ENCODE measurements at regions not wholly inside any gene's neighbourhood (a gene's known extent, or its start where the extent isn't known, plus 50 kb on each side); places are given as distances from the start of the nearest gene placed in this dataset.

DNA sequence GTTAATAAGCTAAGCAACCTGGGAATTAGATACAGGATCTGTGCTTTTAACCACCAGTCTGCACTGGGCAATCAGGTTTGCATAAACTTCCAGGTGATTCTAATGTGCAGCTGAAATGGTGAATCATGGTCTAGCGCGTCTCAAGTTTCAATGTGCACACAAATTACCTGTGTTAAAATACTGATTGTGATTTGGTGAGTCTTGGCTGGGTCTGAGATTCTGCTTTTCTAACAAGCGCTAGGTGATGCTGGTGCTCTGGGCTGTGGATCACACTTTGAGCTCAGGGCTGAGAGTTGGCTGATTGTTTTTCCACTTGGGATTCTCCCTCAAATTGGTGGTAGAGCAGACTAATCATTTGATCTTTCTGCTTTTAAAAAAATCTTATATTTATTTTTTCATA lies 124.8 kb downstream of the C12orf75 start:
- intact Hi-C loops (cut with DNase I), result no loop called here
- Histone ChIP-seq H3K4me1 (peaks cover 0 to 29% (median 13%) of the 10 kb centered on the region in 9 donors), H3K4me3 (no peak overlapping the region), H3K27ac (no peak overlapping the region), H3K9me3 (peaks cover 0 to 12% (median 5%) of the 10 kb centered on the region in 11 donors), H3K27me3 (no peaks in the 10 kb centered on the region), H3K36me3 (no peaks in the 10 kb centered on the region)
- WGBS, 2 donors, result 94 to 97% methylated on average over 3 of the region's 3 CpGs
- DNase-seq (no peak), ATAC-seq (peak in 3 of 8 donors; percentile 33 to 55 (median 41))
- TF ChIP-seq, protein P1, sequence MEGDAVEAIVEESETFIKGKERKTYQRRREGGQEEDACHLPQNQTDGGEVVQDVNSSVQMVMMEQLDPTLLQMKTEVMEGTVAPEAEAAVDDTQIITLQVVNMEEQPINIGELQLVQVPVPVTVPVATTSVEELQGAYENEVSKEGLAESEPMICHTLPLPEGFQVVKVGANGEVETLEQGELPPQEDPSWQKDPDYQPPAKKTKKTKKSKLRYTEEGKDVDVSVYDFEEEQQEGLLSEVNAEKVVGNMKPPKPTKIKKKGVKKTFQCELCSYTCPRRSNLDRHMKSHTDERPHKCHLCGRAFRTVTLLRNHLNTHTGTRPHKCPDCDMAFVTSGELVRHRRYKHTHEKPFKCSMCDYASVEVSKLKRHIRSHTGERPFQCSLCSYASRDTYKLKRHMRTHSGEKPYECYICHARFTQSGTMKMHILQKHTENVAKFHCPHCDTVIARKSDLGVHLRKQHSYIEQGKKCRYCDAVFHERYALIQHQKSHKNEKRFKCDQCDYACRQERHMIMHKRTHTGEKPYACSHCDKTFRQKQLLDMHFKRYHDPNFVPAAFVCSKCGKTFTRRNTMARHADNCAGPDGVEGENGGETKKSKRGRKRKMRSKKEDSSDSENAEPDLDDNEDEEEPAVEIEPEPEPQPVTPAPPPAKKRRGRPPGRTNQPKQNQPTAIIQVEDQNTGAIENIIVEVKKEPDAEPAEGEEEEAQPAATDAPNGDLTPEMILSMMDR (IDR thresholded peaks at IDR 0.05), result peak in 6 of 9 donors; percentile 11 to 45 (median 32)

DNA sequence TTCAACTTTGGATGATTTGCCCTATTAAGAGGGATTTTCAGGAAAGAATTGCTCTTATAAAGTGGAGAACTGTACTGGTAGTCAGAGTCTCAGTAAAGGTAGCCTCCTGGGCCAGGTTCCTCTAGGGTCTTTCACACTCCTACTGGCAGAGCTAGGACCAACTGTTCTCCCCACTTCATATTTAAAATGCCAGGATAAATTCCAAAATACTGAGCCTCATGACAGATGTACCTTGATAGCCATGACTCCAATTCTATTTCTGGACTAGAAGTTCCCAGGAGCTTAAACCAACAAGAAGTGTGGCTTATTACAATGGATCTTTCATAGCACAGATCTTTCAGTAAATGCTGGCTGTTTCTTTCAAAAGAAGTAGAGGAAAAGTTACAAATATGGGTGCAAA lies 126.5 kb downstream of the C12orf75 start:
- Histone ChIP-seq H3K4me1 (peaks cover 0 to 36% (median 15%) of the 10 kb centered on the region in 9 donors), H3K9me3 (peaks cover 0 to 12% (median 5%) of the 10 kb centered on the region in 11 donors), H3K4me3 (no peak overlapping the region), H3K27me3 (no peaks in the 10 kb centered on the region), H3K36me3 (no peaks in the 10 kb centered on the region), H3K27ac (peak overlapping the region in 6 of 10 donors; percentile 4 to 75 (median 50))
- TF ChIP-seq, protein P1 (IDR thresholded peaks at IDR 0.05), result no peak
- intact Hi-C loops (cut with DNase I), result no loop called here
- DNase-seq (no peak), ATAC-seq (peak in 6 of 8 donors; percentile 42 to 80 (median 57))

DNA sequence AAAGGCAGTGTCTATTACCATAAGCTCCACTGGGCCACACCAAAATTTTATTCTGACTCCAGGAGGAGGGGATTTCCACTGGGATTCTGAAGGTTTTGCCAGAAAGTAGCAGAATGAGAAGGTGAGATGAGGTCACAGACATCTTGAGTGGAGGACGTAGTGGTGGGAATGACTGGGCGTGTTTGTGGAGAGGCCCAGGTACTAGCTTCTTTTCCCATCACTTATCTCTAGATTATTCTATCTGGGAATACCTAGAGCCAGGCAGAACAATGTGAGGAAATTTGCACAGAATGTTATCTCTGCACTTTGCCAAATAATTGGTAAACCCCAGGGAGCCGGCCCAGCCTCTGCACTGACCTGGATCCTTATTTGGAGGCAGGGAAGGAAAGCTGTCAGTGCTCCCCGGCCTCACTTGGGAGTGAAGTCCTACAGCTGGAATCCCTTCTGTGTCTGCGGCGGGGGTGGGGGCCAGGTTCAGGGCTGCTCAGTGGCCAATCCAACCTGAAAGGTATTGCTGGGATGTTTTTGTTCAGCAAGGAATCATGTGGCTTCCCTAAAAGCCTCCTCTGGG lies 129.4 kb downstream of the C12orf75 start:
- DNase-seq (peak; percentile 28 to 30), ATAC-seq (peak in 7 of 8 donors; percentile 49 to 78 (median 66))
- WGBS, 2 donors, result 50 to 58% methylated on average over 6 of the region's 6 CpGs
- Histone ChIP-seq H3K36me3 (no peaks in the 10 kb centered on the region), H3K9me3 (peaks cover 0 to 12% (median 5%) of the 10 kb centered on the region in 11 donors), H3K4me1 (peaks cover 0 to 36% (median 15%) of the 10 kb centered on the region in 9 donors), H3K27ac (peak overlapping the region in 5 of 10 donors; percentile 7 to 57 (median 37)), H3K27me3 (no peaks in the 10 kb centered on the region), H3K4me3 (no peak overlapping the region)
- TF ChIP-seq, protein P1 (IDR thresholded peaks at IDR 0.05), result no peak
- intact Hi-C loops (cut with DNase I), result loop anchor here in 2 of 10 donors (10.0 kb wide), 2 partner anchors 125 to 215 kb away; no protein-coding TSS in a partner anchor

DNA sequence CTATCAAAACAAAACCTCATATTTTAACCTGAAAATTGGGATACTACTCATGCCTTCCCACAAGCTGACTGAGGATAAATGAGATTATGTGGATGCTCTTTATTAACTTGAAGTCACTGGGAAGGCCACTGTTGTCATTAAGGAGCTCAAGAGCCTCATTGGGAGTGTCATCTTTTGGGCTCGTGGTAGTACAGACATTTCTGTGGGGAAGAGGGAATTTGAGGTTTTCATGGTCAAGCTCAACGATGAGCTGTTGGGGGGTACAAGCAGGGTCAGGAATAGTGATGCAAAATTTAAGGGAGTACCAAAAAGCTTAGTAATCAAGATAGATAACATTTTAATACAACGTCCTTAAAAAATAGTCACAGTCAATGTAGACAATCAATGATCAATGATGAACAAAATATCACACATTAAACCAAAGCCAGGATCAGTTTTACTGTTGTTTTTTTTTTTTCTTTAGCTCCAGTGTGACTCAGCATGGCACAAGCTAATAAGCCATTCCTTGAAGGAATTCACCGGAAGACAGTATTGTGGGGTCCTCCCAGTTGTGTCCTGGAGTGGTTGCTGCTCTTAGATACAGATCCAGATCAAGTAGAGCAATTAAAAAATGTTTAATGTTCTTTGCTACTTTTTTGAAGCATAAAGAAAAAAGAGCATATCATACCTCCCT lies 130.9 kb downstream of the C12orf75 start:
- no peak overlapping the region for H3K27ac ChIP-seq
- no peaks in the 10 kb centered on the region for H3K36me3 ChIP-seq
- no peaks in the 10 kb centered on the region for H3K27me3 ChIP-seq
- peaks cover 0 to 35% (median 13%) of the 10 kb centered on the region in 9 donors for H3K4me1 ChIP-seq
- ATAC-seq (no peak), DNase-seq (no peak)
- no peak overlapping the region for H3K4me3 ChIP-seq
- peaks cover 0 to 12% (median 5%) of the 10 kb centered on the region in 11 donors for H3K9me3 ChIP-seq
- WGBS, 2 donors, result 90 to 96% methylated on average over 4 of the region's 4 CpGs
- intact Hi-C loops (cut with DNase I), result loop anchor here in 2 of 10 donors (10.0 kb wide), 2 partner anchors 123 to 213 kb away; no protein-coding TSS in a partner anchor
- TF ChIP-seq, protein P1 (IDR thresholded peaks at IDR 0.05), result no peak

All from heart right ventricle (tissue), 16 donors.